GM19328 (cell line): ENCODE measurements at regions not wholly inside any gene's neighbourhood (a gene's known extent, or its start where the extent isn't known, plus 50 kb on each side); places are given as distances from the start of the nearest gene placed in this dataset.
"Not testable (repeated sequence)": the region's sequence is repeated elsewhere in the genome, so short reads cannot be mapped to it uniquely, and the experiment has no call there.

Source experiments
- ATAC-seq: cut with Tn5 transposase; IDR thresholded peaks from one replicate; pipeline ENCODE4 v1.9.1; 2021; ENCODE audit warnings: mild to moderate bottlenecking, moderate library complexity; ENCODE audit not compliant: unreplicated experiment

DNA sequence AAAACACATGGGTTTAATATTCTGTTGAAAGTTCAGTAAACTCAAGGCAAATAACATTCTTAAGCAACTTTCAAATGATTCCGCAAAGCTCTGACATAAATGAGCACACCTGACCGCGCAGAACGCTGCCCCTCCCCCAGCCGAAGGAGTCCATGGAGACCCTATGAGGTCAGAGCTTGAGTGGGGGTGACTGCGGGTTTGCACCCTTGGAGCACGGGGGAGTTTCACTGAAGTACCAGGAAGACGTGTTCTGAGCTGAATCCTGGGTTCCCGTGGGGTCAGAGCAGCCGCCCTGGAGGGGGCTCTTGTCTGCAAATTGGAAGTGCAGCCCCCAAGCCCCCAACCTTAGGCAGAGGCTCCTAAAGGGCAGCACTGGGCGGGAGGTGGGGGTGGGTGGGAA, 324.1 kb upstream of the SFSWAP start:
- no peak for ATAC-seq

GRCh38 chr12:131387281-131388163, 323.4 kb upstream of the SFSWAP start:
- no peak for ATAC-seq

GRCh38 chr12:131388164-131389053, 322.5 kb upstream of the SFSWAP start:
- not testable (repeated sequence) for ATAC-seq

DNA sequence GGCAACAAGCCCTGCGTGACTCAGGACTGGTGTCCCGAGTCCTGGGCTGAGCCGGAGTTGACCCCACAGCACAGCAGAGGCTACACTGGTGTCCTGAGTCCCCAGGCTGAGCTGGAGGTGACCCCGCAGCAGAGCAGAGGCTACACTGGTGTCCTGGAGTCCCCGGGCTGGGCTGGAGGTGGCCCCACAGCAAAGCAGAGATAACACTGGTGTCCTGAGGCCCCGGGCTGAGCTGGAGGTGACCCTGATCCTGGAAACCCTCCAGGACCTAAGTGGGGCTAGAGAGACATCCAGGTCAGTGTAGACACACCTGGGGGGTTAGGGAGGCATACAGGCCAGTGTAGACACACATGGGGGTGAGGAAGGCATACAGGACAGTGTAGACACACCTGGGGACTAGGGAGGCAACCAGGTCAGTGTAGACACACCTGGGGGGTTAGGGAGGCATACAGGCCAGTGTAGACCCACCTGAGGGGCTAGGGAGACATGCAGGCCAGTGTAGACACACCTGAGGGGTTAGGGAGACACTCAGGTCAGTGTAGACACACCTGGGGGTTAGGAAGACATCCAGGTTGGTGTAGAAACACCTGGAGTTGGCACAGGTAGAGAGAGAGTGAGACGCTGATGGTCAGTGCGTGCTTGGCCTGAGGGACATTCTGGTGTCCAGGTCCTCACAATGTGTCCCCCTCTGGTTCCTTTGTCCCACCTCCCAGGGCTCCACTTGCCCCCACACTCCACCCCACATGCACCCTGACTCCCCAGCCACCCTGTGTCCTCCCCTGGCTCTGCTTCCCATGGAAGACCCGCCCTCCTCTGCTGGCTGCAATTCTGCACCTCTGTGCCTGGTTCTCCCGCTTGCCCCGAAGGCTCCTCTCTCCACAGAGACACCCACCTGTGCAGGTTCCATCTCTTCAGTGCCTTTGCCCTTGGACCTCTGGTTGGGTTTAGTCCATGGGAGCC, 321.6 kb upstream of the SFSWAP start:
- ATAC-seq = no peak

DNA sequence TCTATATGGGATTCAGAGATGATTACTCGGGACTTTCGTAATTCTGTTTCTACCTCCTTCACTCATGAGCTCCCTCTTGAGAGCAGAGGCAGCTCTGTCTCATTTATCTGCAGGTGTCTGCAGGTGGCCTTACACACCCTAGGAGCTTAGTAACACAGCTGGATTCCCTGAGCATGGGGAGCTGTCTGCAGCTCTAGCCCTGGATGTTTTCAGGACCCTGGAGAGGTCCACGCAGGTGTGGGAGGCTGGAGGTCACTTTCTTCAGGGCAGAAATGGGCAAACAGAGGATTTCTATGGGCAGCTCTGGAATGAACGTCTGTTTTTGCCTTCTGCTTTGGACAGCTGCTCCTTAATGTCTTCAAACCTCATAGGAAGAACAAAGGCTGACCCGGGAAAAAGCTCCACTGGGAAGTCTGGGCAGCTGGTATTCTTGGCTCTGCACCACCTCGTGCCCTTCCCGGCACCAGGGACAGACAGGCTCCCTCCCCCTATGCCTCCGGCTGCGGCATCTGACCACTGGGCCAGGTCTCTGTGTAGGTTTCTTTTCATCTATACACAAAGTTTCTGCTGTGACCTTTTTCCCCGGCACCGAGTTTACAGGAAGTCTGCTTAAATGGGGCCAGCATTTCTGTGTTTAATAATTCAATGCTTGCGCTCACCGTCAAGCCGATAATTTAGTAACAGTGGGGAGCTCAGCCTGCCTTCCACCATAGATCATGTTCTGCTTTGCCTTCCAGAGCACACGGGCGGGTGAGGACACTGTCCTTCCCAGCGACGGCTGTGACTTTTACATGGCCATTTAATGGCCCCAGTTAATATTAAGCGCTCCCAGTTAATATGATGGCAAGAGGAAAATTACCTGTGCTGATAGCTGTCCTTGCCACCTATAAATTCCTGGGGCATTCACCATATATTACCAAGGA, 320.2 kb upstream of the SFSWAP start:
- no peak for ATAC-seq

GRCh38 chr12:131391399-131391798, 319.5 kb upstream of the SFSWAP start:
- ATAC-seq = no peak

- not testable (repeated sequence) for ATAC-seq
Observed at GRCh38 chr12:131394752-131395151, 316.1 kb upstream of the SFSWAP start.

- not testable (repeated sequence) for ATAC-seq
Observed at GRCh38 chr12:131395209-131395684, 315.6 kb upstream of the SFSWAP start.

- no peak for ATAC-seq
Observed at GRCh38 chr12:131395971-131396573, 314.8 kb upstream of the SFSWAP start.

- ATAC-seq = no peak
Observed at GRCh38 chr12:131397493-131398181, 313.3 kb upstream of the SFSWAP start.

GRCh38 chr12:131399000-131399399, 311.9 kb upstream of the SFSWAP start:
- ATAC-seq = no peak

- ATAC-seq = not testable (repeated sequence)
Observed at GRCh38 chr12:131400668-131401294, 310.1 kb upstream of the SFSWAP start.

DNA sequence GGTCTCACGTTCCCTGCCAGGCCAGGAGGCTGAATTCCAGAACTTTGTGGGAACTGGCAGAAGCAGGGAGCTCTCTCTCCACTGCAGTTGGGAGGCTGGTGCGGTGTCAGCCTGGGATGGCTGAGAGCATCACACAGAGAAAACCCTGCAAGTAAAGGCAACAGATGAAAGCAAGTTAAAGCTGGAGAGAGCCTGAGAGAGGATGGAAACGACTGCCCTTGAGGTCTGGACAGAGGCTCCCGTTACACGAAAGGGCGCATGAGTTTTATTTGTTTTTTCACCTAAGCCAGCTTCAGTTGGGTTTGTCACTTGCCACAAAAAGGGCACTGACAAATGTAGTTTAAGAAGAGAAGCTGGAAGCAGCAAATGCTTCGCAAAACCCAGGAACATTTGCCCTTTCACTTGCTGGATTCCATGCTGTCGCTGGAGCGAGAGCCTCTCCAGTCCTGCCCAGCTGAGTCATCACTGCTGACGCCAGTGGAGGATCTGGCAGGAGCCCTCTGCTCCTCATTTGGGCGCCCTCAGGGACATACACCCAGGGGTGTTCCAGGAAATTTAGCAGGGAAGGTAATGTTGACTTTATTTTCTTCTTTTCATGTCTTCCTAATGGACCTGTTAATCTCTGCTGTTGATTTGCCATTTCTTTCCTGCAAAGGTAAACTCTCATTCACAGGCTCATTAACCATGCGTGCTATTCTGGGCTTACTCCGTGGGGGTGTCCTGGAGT, 308.8 kb upstream of the SFSWAP start:
- not testable (repeated sequence) for ATAC-seq

DNA sequence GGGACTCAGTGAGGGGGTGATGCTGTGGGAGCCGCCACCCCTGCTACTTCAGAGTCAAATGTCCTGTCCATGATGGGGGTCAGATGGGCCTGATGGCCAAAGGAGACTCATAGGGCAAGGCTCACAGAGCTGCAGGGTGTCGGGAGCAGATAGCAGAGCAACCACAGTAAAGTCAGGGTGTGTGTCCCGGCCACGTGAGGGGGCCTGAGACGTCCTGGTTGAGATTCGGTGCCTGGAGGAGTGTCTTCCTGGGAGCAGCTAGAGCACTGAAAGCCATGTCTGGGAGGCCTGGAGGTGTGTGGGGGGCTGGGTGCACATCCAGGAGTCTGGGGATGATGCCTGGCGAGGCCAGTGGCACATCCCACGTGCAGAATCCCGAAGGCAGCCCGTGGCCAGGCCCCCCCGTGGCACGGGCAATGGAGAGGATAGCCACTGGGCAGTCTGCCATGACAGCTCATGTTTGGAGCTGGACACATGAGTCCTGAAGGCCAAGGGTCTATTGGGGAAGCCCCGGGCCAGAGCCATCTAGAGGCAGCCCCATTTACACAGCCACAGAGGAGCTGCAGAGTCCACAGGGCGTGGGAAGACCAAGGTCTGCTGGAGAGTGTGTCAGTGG, 308.0 kb upstream of the SFSWAP start:
- no peak for ATAC-seq

GRCh38 chr12:131403676-131404075, 307.2 kb upstream of the SFSWAP start:
- ATAC-seq = no peak

DNA sequence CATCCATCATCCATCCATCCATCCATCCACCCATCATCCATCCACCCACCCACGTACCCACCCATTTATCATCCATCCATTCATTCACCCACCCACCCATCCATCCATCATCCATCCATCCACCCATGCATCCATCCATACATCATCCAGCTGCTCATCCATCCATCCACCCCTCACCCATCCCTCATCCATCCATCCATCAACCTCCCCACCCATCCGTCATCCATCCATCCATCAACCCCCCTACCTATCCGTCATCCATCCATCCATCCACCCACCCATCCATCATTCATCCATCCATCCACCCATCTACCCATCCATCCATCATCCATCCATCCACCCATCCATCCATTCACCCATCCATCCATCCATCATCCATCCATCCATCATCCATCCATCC, 306.2 kb upstream of the SFSWAP start:
- no peak for ATAC-seq
